Mesenchymal stem cell (in vitro differentiated cells and primary cell): ENCODE measurements at regions not wholly inside any gene's neighbourhood (a gene's known extent, or its start where the extent isn't known, plus 50 kb on each side); places are given as distances from the start of the nearest gene placed in this dataset.

Experiments
- DNase-seq: peaks from one replicate; pipeline ENCODE4 v3.0.0-alpha.2; 2013
- H2AFZ ChIP-seq: one replicate; pipeline ENCODE4 v1.6.1; 2013; ENCODE audit warnings: low read depth, mild to moderate bottlenecking, control low read depth, inconsistent platforms, low read length, moderate library complexity
- H2AK5ac ChIP-seq: 2 replicates; pipeline ENCODE4 v1.6.1; 2013; ENCODE audit warnings: low read length, moderate library complexity, mild to moderate bottlenecking, inconsistent platforms; ENCODE audit not compliant: severe bottlenecking
- H2BK120ac ChIP-seq: one replicate; pipeline ENCODE4 v1.6.1; 2013; ENCODE audit warnings: low read depth, mild to moderate bottlenecking, inconsistent platforms, low read length, moderate library complexity
- H2BK12ac ChIP-seq, 2 experiments: one replicate each; pipeline ENCODE4 v1.6.1; 2013; ENCODE audit warnings: inconsistent platforms in 2 of 2, low read length in 2 of 2, mild to moderate bottlenecking in 2 of 2, moderate library complexity in 2 of 2, control low read depth in 1 of 2
- H2BK15ac ChIP-seq: one replicate; pipeline ENCODE4 v1.6.1; 2013; ENCODE audit warnings: mild to moderate bottlenecking, low read depth, inconsistent platforms; ENCODE audit not compliant: poor library complexity, severe bottlenecking
- H2BK5ac ChIP-seq: 2 replicates; pipeline ENCODE4 v1.6.1; 2013; ENCODE audit warnings: low read depth, mild to moderate bottlenecking, low read length, control low read depth, inconsistent platforms; ENCODE audit not compliant: poor library complexity, severe bottlenecking
- H3K14ac ChIP-seq, 2 experiments: one replicate each; pipeline ENCODE4 v1.6.1; 2013; ENCODE audit warnings: inconsistent platforms in 2 of 2, low read length in 2 of 2, control low read depth in 1 of 2, mild to moderate bottlenecking in 1 of 2, moderate library complexity in 1 of 2
- H3K18ac ChIP-seq, 2 experiments: one replicate each; pipeline ENCODE4 v1.6.1; 2013; ENCODE audit warnings: inconsistent platforms in 2 of 2, low read length in 2 of 2, control low read depth in 1 of 2, low read depth in 1 of 2, mild to moderate bottlenecking in 1 of 2
- H3K23ac ChIP-seq, 2 experiments: one replicate each; pipeline ENCODE4 v1.6.1; 2013; ENCODE audit warnings: inconsistent platforms in 2 of 2, low read length in 2 of 2, mild to moderate bottlenecking in 2 of 2, moderate library complexity in 2 of 2, control low read depth in 1 of 2
- H3K27ac ChIP-seq: 2 replicates; pipeline ENCODE4 v1.5.1; 2013; ENCODE audit warnings: mild to moderate bottlenecking, moderate library complexity, low read length, control low read depth, inconsistent platforms; ENCODE audit not compliant: poor library complexity, severe bottlenecking
- H3K27me3 ChIP-seq, 2 experiments: 2 replicates each; pipeline versions ENCODE4 v1.6.1 to v1.7.0; 2013; ENCODE audit warnings: low read length in 2 of 2, mild to moderate bottlenecking in 2 of 2, moderate library complexity in 2 of 2, control low read depth in 1 of 2, inconsistent platforms in 1 of 2; ENCODE audit not compliant: control insufficient read depth in 1 of 2, insufficient read depth in 1 of 2
- H3K36me3 ChIP-seq, 2 experiments: 2 replicates each; pipeline versions ENCODE4 v1.6.1 to v1.7.0; 2013; ENCODE audit warnings: low read length in 2 of 2, control low read depth in 1 of 2, inconsistent platforms in 1 of 2, low read depth in 1 of 2, mild to moderate bottlenecking in 1 of 2; ENCODE audit not compliant: insufficient read depth in 2 of 2, control insufficient read depth in 1 of 2
- H3K4ac ChIP-seq, 2 experiments: one replicate each; pipeline ENCODE4 v1.6.1; 2013; ENCODE audit warnings: inconsistent platforms in 2 of 2, low read length in 2 of 2, mild to moderate bottlenecking in 2 of 2, moderate library complexity in 2 of 2, control low read depth in 1 of 2, low read depth in 1 of 2
- H3K4me1 ChIP-seq: 2 replicates; pipeline ENCODE4 v1.6.1; 2013; ENCODE audit warnings: low read depth, low read length, control low read depth; ENCODE audit not compliant: control insufficient read depth, insufficient read depth
- H3K4me2 ChIP-seq: 2 replicates; pipeline ENCODE4 v1.6.1; 2013; ENCODE audit warnings: low read length, mild to moderate bottlenecking, inconsistent platforms; ENCODE audit not compliant: poor library complexity, severe bottlenecking
- H3K4me3 ChIP-seq, 2 experiments: 2 replicates each; pipeline versions ENCODE4 v1.5.1 to v1.7.0; 2013; ENCODE audit warnings: low read length in 2 of 2, mild to moderate bottlenecking in 2 of 2, control low read depth in 1 of 2, low read depth in 1 of 2; ENCODE audit not compliant: insufficient read depth in 1 of 2
- H3K79me1 ChIP-seq: replicated peaks from 2 replicates; pipeline ENCODE4 v1.6.1; 2013; ENCODE audit warnings: mild to moderate bottlenecking, control low read depth, low read length, inconsistent platforms; ENCODE audit not compliant: poor library complexity, severe bottlenecking
- H3K9ac ChIP-seq: 2 replicates; pipeline ENCODE4 v1.7.0; 2013; ENCODE audit warnings: mild to moderate bottlenecking, low read length, moderate library complexity
- H3K9me3 ChIP-seq: 2 replicates; pipeline ENCODE4 v1.7.0; 2013; ENCODE audit warnings: mild to moderate bottlenecking, low read length; ENCODE audit not compliant: control insufficient read depth
- H4K8ac ChIP-seq: one replicate; pipeline ENCODE4 v1.6.1; 2013; ENCODE audit warnings: inconsistent platforms, mild to moderate bottlenecking, low read length, moderate library complexity
- H4K91ac ChIP-seq: one replicate; pipeline ENCODE4 v1.6.1; 2013; ENCODE audit warnings: mild to moderate bottlenecking, low read length, inconsistent platforms
- WGBS: methylation state at CpG from one replicate; pipeline ENCODE4 v1.1.7; 2013; ENCODE audit warnings: mixed read lengths; 5-methylcytosine and 5-hydroxymethylcytosine counted together

GRCh38 chr5:159697530-159697929 lies 218.8 kb upstream of the ADRA1B start:
- Histone ChIP-seq H3K4me2 (no peak overlapping the region), H2BK120ac (no peak overlapping the region), H4K8ac (no peak overlapping the region), H3K27ac (no peak overlapping the region), H2AK5ac (no peak overlapping the region), H3K79me1 (no peaks in the 10 kb centered on the region), H3K18ac (no peak overlapping the region), H3K36me3 (no peaks in the 10 kb centered on the region), H3K4me1 (no peaks in the 10 kb centered on the region), H4K91ac (no peak overlapping the region), H3K9me3 (peaks cover 8% of the 10 kb centered on the region), H3K9ac (no peak overlapping the region), H3K4me3 (no peak overlapping the region), H2AFZ (no peak overlapping the region), H2BK5ac (no peak overlapping the region), H3K14ac (no peak overlapping the region), H2BK15ac (no peak overlapping the region), H2BK12ac (no peak overlapping the region), H3K4ac (no peak overlapping the region), H3K27me3 (peaks cover 0 to 6% of the 10 kb centered on the region in 2 experiments), H3K23ac (no peak overlapping the region)
- no peak for DNase-seq

- Histone ChIP-seq H3K27ac (no peak overlapping the region), H3K14ac (no peak overlapping the region), H3K36me3 (no peaks in the 10 kb centered on the region), H3K4me2 (no peak overlapping the region), H4K91ac (no peak overlapping the region), H3K4ac (no peak overlapping the region), H3K9me3 (peaks cover 2% of the 10 kb centered on the region), H3K9ac (no peak overlapping the region), H2BK120ac (no peak overlapping the region), H2BK5ac (no peak overlapping the region), H3K27me3 (peaks cover 2 to 14% of the 10 kb centered on the region in 2 experiments), H2BK15ac (no peak overlapping the region), H2AFZ (no peak overlapping the region), H4K8ac (no peak overlapping the region), H3K4me1 (no peaks in the 10 kb centered on the region), H3K79me1 (no peaks in the 10 kb centered on the region), H3K23ac (no peak overlapping the region), H3K4me3 (no peak overlapping the region), H3K18ac (no peak overlapping the region), H2BK12ac (no peak overlapping the region), H2AK5ac (no peak overlapping the region)
- DNase-seq: no peak
These were observed 218.0 kb upstream of the ADRA1B start for GRCh38 chr5:159698322-159698721.

GRCh38 chr5:159700016-159700415 lies 216.3 kb upstream of the ADRA1B start:
- H2AFZ ChIP-seq: no peak overlapping the region
- H2AK5ac ChIP-seq: no peak overlapping the region
- no peak overlapping the region for H3K23ac ChIP-seq
- no peak overlapping the region for H3K18ac ChIP-seq
- no peak overlapping the region for H3K14ac ChIP-seq
- H3K9me3 ChIP-seq: no peaks in the 10 kb centered on the region
- H3K4ac ChIP-seq: no peak overlapping the region
- H3K79me1 ChIP-seq: no peaks in the 10 kb centered on the region
- no peak overlapping the region for H2BK120ac ChIP-seq
- no peak overlapping the region for H3K27ac ChIP-seq
- H2BK12ac ChIP-seq: no peak overlapping the region
- no peak overlapping the region for H3K4me2 ChIP-seq
- no peak overlapping the region for H3K9ac ChIP-seq
- DNase-seq: no peak
- no peak overlapping the region for H2BK5ac ChIP-seq
- no peak overlapping the region for H3K4me3 ChIP-seq
- H3K36me3 ChIP-seq: no peaks in the 10 kb centered on the region
- H4K8ac ChIP-seq: no peak overlapping the region
- peaks cover 3 to 19% of the 10 kb centered on the region in 2 experiments for H3K27me3 ChIP-seq
- no peaks in the 10 kb centered on the region for H3K4me1 ChIP-seq
- H4K91ac ChIP-seq: no peak overlapping the region
- no peak overlapping the region for H2BK15ac ChIP-seq

GRCh38 chr5:159702301-159702700 lies 214.0 kb upstream of the ADRA1B start:
- Histone ChIP-seq H3K4me1 (no peaks in the 10 kb centered on the region), H3K9ac (no peak overlapping the region), H3K23ac (no peak overlapping the region), H2BK5ac (no peak overlapping the region), H2BK12ac (no peak overlapping the region), H2AFZ (no peak overlapping the region), H2BK15ac (no peak overlapping the region), H2AK5ac (no peak overlapping the region), H3K4me2 (no peak overlapping the region), H4K8ac (no peak overlapping the region), H3K27me3 (peaks cover 3 to 19% of the 10 kb centered on the region in 2 experiments), H3K9me3 (no peaks in the 10 kb centered on the region), H4K91ac (no peak overlapping the region), H2BK120ac (no peak overlapping the region), H3K4ac (no peak overlapping the region), H3K18ac (no peak overlapping the region), H3K36me3 (no peaks in the 10 kb centered on the region), H3K4me3 (no peak overlapping the region), H3K27ac (no peak overlapping the region), H3K14ac (no peak overlapping the region), H3K79me1 (no peaks in the 10 kb centered on the region)
- 87% methylated on average over 4 of the region's 4 CpGs for WGBS
- no peak for DNase-seq
